ENCODE measurements at regions not wholly inside any gene's neighbourhood (a gene's known extent, or its start where the extent isn't known, plus 50 kb on each side); places are given as distances from the start of the nearest gene placed in this dataset.

- no peak overlapping the region for H3K4me3 ChIP-seq (replicated peaks; ENCODE audit: low read depth, low read length)
- no peak for DNase-seq (ENCODE audit: low read depth)
- TF ChIP-seq CTCF (IDR thresholded peaks at IDR 0.05; ENCODE audit: low read length, missing control alignments): no peak
These were observed 227.4 kb downstream of the CSNK2A3 start for GRCh38 chr11:11125618-11126017.

DNA sequence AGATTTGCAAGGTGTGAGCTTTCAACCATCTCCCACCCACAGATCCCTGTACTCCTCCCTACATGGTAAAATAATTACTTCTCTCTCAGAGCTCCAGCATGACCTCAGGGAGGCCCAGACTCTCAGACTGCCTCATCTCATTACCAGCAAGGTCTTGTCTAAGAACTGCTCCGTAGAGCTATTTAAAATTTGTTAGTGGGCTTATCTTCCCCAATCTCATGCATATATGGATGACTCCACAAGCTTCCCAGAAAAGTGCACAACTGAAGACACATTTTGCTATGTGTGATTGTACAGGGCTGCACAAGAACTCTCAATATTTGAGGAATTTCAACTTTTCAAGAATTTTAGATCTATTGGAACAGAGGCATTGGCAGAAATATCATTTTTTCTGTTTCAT is 230.3 kb downstream of the CSNK2A3 start:
- no peak for DNase-seq (ENCODE audit: low read depth)
- no peak for TF ChIP-seq CTCF (IDR thresholded peaks at IDR 0.05; ENCODE audit: low read length, missing control alignments)

DNA sequence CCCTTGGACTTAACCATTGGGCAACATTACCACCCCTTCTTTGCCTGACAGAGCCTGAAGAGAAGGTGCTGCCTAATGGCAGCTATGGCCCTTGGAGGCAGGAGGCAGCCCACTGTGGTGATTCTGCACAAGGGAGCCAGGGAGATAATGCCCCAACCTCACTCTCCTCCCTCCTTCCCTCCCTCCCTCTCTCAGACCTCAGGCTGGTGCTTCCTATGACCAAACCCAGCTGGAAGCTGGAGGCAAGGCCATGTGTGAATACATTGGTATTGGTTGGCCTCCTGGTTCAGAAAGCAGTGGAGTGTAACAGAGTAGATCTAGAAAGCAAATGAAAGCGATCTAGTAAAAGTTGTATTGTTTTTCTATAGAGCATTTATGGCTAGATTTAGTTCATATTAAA is 233.1 kb downstream of the CSNK2A3 start:
- H3K4me3 ChIP-seq (replicated peaks; ENCODE audit: low read depth, low read length): no peak overlapping the region
- no peak for DNase-seq (ENCODE audit: low read depth)
- TF ChIP-seq CTCF (IDR thresholded peaks at IDR 0.05; ENCODE audit: low read length, missing control alignments): no peak

More for the DNA sequence above, 230.3 kb downstream of the CSNK2A3 start:
- H3K4me3 ChIP-seq (replicated peaks; ENCODE audit: low read depth, low read length): no peak overlapping the region

GRCh38 chr11:11117730-11118129 is 235.3 kb downstream of the CSNK2A3 start:
- no peak for DNase-seq (ENCODE audit: low read depth)
- no peak for TF ChIP-seq CTCF (IDR thresholded peaks at IDR 0.05; ENCODE audit: low read length, missing control alignments)

GRCh38 chr11:11115475-11115874 is 237.6 kb downstream of the CSNK2A3 start:
- no peak for DNase-seq (ENCODE audit: low read depth)
- H3K4me3 ChIP-seq (replicated peaks; ENCODE audit: low read depth, low read length): no peak overlapping the region
- TF ChIP-seq CTCF (IDR thresholded peaks at IDR 0.05; ENCODE audit: low read length, missing control alignments): no peak

More at GRCh38 chr11:11117730-11118129, 235.3 kb downstream of the CSNK2A3 start:
- H3K4me3 ChIP-seq (replicated peaks; ENCODE audit: low read depth, low read length): no peak overlapping the region

GRCh38 chr11:11113626-11114025 is 239.4 kb downstream of the CSNK2A3 start:
- no peak for TF ChIP-seq CTCF (IDR thresholded peaks at IDR 0.05; ENCODE audit: low read length, missing control alignments)
- no peak for DNase-seq (ENCODE audit: low read depth)
- no peak overlapping the region for H3K4me3 ChIP-seq (replicated peaks; ENCODE audit: low read depth, low read length)

DNA sequence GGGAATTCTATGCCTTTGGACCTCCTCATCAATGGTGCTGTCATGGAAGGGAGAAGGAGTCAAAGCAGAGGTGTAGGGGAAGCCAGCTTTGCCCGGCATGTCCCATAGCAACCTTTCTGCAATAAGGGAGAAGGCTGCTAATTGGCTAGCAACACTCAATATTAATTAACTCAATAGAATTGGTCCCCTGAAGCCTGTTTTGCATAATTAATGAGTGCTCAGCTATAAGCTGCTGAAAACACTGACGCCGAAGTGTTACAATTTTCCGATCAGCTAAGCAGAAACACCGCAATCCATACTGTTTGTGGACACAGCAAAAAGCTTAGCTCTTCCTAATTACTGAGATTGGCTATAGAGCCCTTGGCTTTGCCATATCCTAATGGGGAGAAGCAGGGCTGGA is 245.0 kb downstream of the CSNK2A3 start:
- no peak overlapping the region for H3K4me3 ChIP-seq (replicated peaks; ENCODE audit: low read depth, low read length)
- no peak for DNase-seq (ENCODE audit: low read depth)
- TF ChIP-seq CTCF (IDR thresholded peaks at IDR 0.05; ENCODE audit: low read length, missing control alignments): no peak

All from fibroblast of pulmonary artery (primary cell).